ENCODE measurements at regions not wholly inside any gene's neighbourhood (a gene's known extent, or its start where the extent isn't known, plus 50 kb on each side); places are given as distances from the start of the nearest gene placed in this dataset.

GRCh38 chr12:67803278-67803993, 154.9 kb downstream of the DYRK2 start:
- ATAC-seq = no peak
- intact Hi-C loops (cut with micrococcal nuclease) = loop anchor here (2.0 to 10.0 kb wide), 2 partner anchors 105 to 349 kb away; no protein-coding TSS in a partner anchor
- Mint-ChIP-seq H3K9me3 (no peaks in the 10 kb centered on the region), H3K36me3 (ENCODE audit: low read depth) (no peaks in the 10 kb centered on the region), H3K27ac (no peak overlapping the region), H3K4me1 (ENCODE audit: low read depth) (peaks cover 33% of the 10 kb centered on the region), H3K27me3 (no peaks in the 10 kb centered on the region), H3K4me3 (no peak overlapping the region)
- CTCF ChIA-PET = interaction anchor here (0.7 kb wide), 1 partner anchor 17 kb away, joined by 3 read pairs; no protein-coding TSS in a partner anchor
- TF ChIP-seq CTCF (IDR thresholded peaks at IDR 0.05) = no peak
- POLR2A ChIA-PET = no interaction called here
- no peak for DNase-seq

GRCh38 chr12:67804168-67804567, 155.6 kb downstream of the DYRK2 start:
- intact Hi-C loops (cut with micrococcal nuclease) = loop anchor here (10.0 kb wide), 1 partner anchor 349 kb away; no protein-coding TSS in a partner anchor
- Mint-ChIP-seq H3K27ac (no peak overlapping the region), H3K4me3 (no peak overlapping the region), H3K9me3 (no peaks in the 10 kb centered on the region), H3K4me1 (ENCODE audit: low read depth) (peaks cover 31% of the 10 kb centered on the region), H3K27me3 (no peaks in the 10 kb centered on the region), H3K36me3 (ENCODE audit: low read depth) (no peaks in the 10 kb centered on the region)
- peak; percentile 75 for DNase-seq
- ChIA-PET POLR2A (no interaction called here), CTCF (no interaction called here)
- ATAC-seq = peak; percentile 94
- TF ChIP-seq CTCF (IDR thresholded peaks at IDR 0.05) = no peak

GRCh38 chr12:67807814-67808213, 159.3 kb downstream of the DYRK2 start:
- H3K27ac Mint-ChIP-seq = no peak overlapping the region
- H3K4me1 Mint-ChIP-seq (ENCODE audit: low read depth) = peaks cover 24% of the 10 kb centered on the region
- CTCF ChIA-PET = interaction anchor here (1.0 kb wide), 1 partner anchor 135 kb away, joined by 3 read pairs; no protein-coding TSS in a partner anchor
- intact Hi-C loops (cut with micrococcal nuclease) = loop anchor here (10.0 kb wide), 1 partner anchor 353 kb away; no protein-coding TSS in a partner anchor
- H3K27me3 Mint-ChIP-seq = no peaks in the 10 kb centered on the region
- peaks cover 2% of the 10 kb centered on the region for H3K9me3 Mint-ChIP-seq
- no peak overlapping the region for H3K4me3 Mint-ChIP-seq
- ATAC-seq (no peak), DNase-seq (no peak)
- no peak for TF ChIP-seq CTCF (IDR thresholded peaks at IDR 0.05)
- H3K36me3 Mint-ChIP-seq (ENCODE audit: low read depth) = no peaks in the 10 kb centered on the region
- POLR2A ChIA-PET = no interaction called here

- ChIA-PET POLR2A (no interaction called here), CTCF (interaction anchor here (0.7 to 1.2 kb wide), 2 partner anchors 8 to 10 kb away, joined by 3 read pairs; no protein-coding TSS in a partner anchor)
- no peak for ATAC-seq
- DNase-seq = no peak
- Mint-ChIP-seq H3K36me3 (ENCODE audit: low read depth) (no peaks in the 10 kb centered on the region), H3K4me3 (no peak overlapping the region), H3K9me3 (peaks cover 2% of the 10 kb centered on the region), H3K27me3 (no peaks in the 10 kb centered on the region), H3K4me1 (ENCODE audit: low read depth) (peaks cover 25% of the 10 kb centered on the region), H3K27ac (no peak overlapping the region)
- no peak for TF ChIP-seq CTCF (IDR thresholded peaks at IDR 0.05)
- intact Hi-C loops (cut with micrococcal nuclease) = no loop called here
Observed at GRCh38 chr12:67810166-67810565, 161.6 kb downstream of the DYRK2 start.

Measured in activated CD8-positive, alpha-beta T cell treated with anti-CD3 and anti-CD28 coated beads for 36 hours (primary cell).